ENCODE measurements at regions not wholly inside any gene's neighbourhood (a gene's known extent, or its start where the extent isn't known, plus 50 kb on each side); places are given as distances from the start of the nearest gene placed in this dataset.

GRCh38 chr6:165915022-165915770 is 252.2 kb upstream of the PDE10A start:
- no peak for DNase-seq (ENCODE audit: low read depth, low spot score)

GRCh38 chr6:165913676-165914570 is 250.9 kb upstream of the PDE10A start:
- DNase-seq (ENCODE audit: low read depth, low spot score) = no peak

- no peak for DNase-seq (ENCODE audit: low read depth, low spot score)
These were observed 247.3 kb upstream of the PDE10A start for GRCh38 chr6:165910184-165910966.

GRCh38 chr6:165906736-165907135 is 243.7 kb upstream of the PDE10A start:
- no peak for DNase-seq (ENCODE audit: low read depth, low spot score)

- DNase-seq (ENCODE audit: low read depth, low spot score) = no peak
These were observed 242.7 kb upstream of the PDE10A start for GRCh38 chr6:165905744-165906143.

- DNase-seq (ENCODE audit: low read depth, low spot score) = no peak
These were observed 237.9 kb upstream of the PDE10A start for GRCh38 chr6:165900970-165901369.

- no peak for DNase-seq (ENCODE audit: low read depth, low spot score)
These were observed 236.6 kb upstream of the PDE10A start for GRCh38 chr6:165899611-165900010.

- DNase-seq (ENCODE audit: low read depth, low spot score) = no peak
These were observed 232.6 kb upstream of the PDE10A start for GRCh38 chr6:165895421-165896165.

GRCh38 chr6:165894171-165894825 is 231.3 kb upstream of the PDE10A start:
- DNase-seq (ENCODE audit: low read depth, low spot score) = no peak

GRCh38 chr6:165893431-165893830 is 230.4 kb upstream of the PDE10A start:
- no peak for DNase-seq (ENCODE audit: low read depth, low spot score)

GRCh38 chr6:165891320-165891719 is 228.3 kb upstream of the PDE10A start:
- no peak for DNase-seq (ENCODE audit: low read depth, low spot score)

- DNase-seq (ENCODE audit: low read depth, low spot score) = no peak
These were observed 227.3 kb upstream of the PDE10A start for GRCh38 chr6:165890404-165890735.

GRCh38 chr6:165889636-165890403 is 226.8 kb upstream of the PDE10A start:
- DNase-seq (ENCODE audit: low read depth, low spot score) = peak; percentile 31

- DNase-seq (ENCODE audit: low read depth, low spot score) = no peak
These were observed 223.1 kb upstream of the PDE10A start for GRCh38 chr6:165886169-165886568.

- peak; percentile 62 for DNase-seq (ENCODE audit: low read depth, low spot score)
These were observed 222.0 kb upstream of the PDE10A start for GRCh38 chr6:165884813-165885765.

GRCh38 chr6:165883851-165884640 is 221.0 kb upstream of the PDE10A start:
- DNase-seq (ENCODE audit: low read depth, low spot score) = no peak

GRCh38 chr6:165881806-165882205 is 218.8 kb upstream of the PDE10A start:
- no peak for DNase-seq (ENCODE audit: low read depth, low spot score)

- DNase-seq (ENCODE audit: low read depth, low spot score) = no peak
These were observed 217.6 kb upstream of the PDE10A start for GRCh38 chr6:165880686-165881085.

All from smooth muscle cell of the brain vasculature (primary cell).